ENCODE measurements at regions not wholly inside any gene's neighbourhood (a gene's known extent, or its start where the extent isn't known, plus 50 kb on each side); places are given as distances from the start of the nearest gene placed in this dataset.
"Not testable (repeated sequence)": the region's sequence is repeated elsewhere in the genome, so short reads cannot be mapped to it uniquely, and the experiment has no call there.

DNA sequence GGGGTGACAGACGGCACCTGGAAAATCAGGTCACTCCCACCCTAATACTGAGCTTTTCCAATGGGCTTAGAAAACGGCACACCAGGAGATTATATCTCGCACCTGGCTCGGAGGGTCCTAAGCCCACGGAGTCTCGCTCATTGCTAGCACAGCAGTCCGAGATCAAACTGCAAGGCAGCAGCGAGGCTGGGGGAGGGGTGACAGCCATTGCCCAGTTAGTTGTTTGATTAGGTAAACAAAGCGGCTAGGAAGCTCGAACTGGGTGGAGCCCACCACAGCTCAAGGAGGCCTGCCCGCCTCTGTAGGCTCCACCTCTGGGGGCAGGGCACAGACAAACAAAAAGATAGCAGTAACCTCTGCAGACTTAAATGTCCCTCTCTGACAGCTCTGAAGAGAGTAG is 260.9 kb downstream of the BLID start:
- DNase-seq, result not testable (repeated sequence)

DNA sequence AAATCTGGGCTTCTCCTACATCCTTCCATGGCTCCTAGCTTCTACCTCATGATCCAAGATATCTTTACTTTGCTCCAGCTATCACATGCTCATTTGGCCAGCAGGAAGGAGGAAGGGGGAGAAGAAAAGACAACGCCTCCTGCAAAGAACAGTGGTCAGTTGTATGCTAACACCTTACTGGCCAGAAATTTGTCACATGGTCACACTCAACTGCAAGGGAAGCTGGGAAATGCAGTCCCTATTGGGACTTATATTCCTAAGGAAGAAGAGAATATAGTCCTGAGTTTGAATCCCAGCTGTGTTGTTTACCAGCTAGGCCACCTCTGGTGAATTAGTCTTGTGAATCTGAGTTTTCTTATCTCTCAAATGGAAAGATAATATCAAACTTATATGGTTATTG is 272.0 kb downstream of the BLID start:
- DNase-seq, result no peak

DNA sequence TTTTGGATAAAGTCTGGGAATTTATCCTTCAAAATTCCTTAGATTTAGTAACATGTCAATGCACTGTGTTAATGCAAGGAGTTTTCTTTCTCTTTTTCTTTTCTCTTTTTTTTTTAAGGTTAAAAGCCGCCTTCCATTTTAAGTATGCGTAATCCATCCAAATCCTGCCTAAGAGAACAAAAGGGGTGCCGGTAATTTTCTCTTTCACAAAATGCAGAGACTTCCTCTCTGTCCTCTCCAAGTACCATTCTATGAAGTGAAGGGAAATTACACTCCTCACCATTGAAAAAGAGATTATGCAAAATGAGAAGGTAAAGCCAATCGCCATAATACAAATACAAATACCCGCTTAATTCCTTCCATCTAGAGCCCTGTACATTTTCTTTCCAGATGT is 273.8 kb downstream of the BLID start:
- no peak for DNase-seq

DNA sequence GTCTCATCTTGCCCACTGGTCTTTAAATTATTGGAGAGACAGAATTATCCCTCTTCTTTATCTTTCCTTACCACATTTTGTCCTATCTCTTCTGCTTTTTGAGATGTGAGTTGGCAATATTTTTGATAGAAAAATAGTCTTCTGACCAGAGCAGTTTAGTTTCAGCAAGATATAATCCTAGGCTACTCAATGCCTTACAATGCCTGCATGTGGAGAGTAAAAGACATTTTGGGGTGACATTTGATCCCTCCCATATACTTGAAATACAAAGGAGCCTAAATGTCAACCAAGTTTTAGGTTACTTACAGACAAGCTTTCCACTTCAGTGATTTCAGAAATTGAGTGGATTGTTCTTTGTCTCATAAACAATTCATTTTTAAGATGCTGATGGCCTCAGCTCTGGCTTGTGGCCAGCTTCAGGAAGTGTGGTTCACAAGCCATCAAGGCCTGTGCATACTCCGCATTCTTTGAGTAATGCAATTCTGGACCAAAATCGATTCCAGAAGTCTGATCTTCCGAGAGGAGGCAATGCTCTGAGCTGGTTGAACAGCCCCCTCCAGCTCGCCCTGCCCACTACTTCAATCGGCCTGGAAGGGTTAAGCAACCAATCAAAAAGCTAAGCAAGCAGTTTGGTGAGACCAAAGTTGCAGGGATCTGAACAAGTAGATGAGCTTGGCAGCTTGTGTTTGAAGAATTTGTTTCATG is 274.4 kb downstream of the BLID start:
- no peak for DNase-seq

DNA sequence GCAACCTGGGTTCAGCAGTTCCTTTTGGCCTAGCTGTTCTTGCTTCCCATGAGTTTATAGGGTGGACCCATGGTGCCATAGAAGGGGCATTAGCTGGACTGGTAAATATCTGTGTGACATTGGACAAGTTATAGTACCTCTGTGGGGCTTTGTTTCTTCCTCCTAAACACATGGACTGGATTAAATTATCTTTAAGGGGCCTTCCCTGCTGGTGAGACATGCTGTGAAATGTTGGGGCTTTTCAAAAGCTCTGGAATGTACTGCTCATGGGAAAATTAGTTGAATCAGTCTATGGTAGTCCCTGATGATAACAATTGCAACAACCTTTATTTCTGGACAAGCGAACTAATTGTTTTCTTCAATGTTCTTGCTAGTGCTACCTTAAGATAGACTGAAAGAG is 276.2 kb downstream of the BLID start:
- no peak for DNase-seq

DNA sequence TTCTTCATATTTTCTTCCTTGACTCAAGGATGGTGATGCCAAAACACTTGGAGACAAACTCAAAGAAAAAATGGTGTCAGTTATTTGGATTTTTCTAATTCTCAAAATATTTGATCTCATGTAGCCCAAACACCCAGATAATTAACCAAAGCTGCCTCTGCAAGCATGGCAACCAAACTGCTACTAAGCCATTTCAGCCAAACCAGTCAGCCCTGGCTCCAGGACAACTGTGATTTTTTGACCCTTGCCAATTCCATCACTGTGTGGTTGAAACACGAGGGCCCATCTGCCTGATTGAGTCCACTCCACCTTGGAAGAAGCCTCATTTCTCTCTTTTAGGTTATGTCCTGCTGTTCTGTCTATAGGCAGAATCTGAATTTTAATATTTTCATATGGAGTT is 277.4 kb downstream of the BLID start:
- no peak for DNase-seq

DNA sequence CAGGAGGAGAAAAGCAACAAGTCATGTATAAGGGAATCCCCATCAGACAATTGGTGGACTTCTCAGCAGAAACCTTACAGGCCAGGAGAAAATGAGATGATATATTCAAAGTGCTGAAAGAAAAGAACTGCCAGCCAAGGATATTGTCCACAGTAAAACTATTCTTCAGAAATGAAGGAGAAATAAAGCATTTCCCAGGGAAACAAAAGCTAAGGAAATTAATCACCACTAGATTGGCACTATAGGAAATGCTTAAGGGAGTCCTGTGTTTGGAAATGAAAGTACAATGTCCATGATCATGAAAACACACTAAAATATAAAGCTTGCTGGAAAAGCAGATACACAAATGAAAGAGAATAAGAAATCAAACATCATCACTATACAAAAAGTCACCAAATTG is 282.0 kb downstream of the BLID start:
- DNase-seq, result no peak

DNA sequence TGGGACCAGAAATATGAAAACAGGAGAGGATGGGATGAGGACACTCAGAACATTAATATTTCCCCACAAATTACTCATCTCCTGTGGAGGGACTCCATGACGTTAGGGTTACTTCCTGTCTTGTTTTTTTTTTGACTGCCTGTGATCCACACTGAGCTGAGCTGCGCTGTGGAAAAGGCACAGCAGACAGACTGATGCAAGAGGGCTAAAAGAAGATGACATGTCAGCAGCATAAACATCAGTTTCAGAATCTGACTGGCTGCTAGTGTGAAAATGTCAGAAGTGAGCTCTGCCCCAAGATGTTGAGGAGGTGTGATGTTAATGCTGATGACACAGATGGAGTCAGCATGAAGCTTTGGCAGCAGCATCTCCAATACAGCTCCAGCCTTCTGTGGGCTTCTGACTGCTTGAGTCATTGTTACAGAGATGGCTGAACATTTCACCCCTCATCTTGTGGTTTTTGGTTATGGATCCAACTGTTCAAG is 286.8 kb downstream of the BLID start:
- DNase-seq, result peak; percentile 3

DNA sequence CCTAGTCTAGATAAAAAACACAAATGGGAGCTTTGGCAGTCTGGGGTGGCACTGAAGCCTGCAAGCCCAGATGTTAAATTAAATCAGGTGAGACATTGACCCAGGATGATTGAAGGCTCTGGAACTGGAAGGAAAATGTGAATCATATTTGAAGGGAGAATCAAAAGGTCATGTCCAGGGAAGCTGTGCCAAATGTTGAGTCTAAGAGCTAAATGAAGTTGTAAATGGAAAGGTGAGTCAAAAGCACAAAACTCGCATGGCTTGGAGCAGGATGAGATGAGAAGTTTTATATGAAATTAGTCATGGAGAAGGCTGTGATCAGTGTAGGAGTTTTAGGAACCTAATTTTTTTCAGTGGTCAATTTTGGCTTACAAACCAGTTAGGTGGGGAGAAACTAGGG is 301.1 kb downstream of the BLID start:
- no peak for DNase-seq

DNA sequence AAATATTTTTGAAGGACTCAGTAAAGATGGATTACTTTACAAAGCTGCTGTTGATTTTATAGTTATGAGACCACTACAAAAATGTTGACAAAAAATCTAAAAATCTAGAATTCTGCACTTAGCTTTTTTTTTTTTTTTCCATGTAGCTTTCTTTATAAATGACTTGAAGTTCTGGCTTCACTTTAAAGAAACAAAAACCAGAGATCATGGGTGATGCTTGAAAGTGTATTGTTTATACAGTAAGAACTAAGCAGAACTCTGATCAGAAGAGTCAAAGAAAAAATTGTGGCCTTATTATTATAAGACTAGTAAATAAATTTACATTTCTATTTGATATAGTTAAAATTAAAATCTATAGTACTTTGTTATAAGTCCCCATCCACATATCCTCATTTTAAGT is 301.7 kb downstream of the BLID start:
- no peak for DNase-seq

DNA sequence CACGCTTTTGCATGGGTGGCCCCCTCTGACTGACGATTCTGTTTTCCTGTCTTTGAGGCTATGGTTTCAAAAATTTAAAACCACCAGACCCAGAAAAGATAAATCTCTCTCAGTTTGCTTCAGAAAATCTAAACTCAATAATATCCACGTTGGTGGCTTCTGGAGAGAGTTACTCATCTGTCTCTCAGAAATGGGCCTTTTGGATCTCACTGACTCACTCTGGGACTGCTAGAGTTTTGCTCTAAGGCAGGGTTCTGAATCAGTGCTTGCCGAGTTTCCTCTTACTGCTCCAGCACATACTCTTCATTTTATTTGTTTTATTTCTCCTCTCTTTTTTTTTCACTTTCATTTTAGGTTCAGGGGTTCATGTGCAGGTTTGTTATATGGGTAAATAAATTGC is 305.7 kb downstream of the BLID start:
- DNase-seq, result no peak

DNA sequence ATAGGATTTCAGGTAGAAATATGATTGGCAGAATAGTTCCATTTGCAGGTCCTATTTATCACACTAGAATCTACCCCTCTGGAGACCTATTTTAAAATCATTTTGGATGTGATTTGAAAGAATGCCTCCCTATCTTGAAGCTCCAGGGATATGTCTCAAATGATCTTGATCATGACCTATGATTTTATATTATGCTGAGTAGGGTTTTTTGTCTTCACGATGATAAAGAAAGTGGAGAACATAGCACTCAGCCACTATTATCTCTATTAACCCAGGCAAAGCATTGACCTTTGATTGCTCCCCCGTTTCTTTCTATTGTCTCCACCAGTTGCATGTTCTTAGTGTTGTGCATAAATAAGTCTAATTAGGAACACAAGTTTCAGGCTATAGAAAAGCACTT is 307.9 kb downstream of the BLID start:
- DNase-seq, result no peak

DNA sequence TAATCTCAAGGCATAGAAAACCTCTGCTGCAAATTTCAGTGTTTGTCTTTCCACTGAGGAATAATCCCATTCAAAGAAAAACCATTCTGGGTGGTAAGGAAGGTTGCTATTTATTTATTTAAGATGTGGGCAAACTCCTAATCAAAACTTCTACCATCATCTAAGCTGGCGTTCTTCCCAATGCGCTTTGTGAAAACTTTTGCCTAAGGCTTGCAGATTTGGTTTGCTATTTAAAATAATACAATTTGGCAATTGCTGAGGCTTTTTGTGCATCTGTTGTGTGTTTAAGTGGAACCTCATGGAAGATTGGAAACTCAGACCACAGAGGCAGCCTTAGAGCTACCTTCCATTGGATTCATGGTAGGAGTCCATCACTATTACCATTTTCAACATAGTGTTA is 309.0 kb downstream of the BLID start:
- DNase-seq, result no peak

DNA sequence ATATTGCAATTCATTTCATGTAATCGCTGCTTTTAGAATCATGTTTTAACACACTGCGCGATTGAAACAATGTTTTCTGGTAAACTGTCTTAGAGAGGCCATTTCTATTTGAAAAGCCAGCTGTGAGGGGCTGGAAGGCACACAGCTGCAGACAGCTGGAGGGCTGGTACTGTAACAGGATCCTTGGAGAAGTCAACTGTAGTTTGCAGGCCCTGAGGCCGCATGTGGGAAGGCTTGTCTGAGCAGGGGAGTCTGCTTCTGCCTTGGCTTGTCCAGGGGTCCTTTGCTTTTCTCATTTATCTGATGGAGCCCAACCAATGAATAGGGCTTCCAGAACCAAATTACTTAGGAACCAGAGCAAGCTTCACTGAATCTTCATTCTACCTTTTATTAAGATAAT is 313.5 kb downstream of the BLID start:
- no peak for DNase-seq

DNA sequence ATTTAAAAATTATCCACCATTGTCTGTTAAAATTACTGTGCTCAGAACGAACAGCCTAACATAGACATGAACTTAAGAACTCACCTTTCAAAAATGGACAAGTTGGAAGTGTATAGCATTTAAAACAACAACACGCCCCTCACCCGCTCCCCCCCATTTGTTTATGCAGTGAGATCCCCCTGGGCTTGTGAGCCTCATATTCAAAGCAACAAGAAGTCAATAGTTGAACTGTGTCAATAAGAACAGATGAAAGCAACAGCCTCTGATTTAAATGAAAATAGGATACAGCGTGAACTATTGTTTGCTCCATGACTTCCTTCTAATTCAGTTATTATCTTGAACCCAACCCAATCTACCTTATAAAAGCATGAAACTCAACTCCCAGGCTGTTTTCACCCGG is 314.2 kb downstream of the BLID start:
- DNase-seq, result no peak

DNA sequence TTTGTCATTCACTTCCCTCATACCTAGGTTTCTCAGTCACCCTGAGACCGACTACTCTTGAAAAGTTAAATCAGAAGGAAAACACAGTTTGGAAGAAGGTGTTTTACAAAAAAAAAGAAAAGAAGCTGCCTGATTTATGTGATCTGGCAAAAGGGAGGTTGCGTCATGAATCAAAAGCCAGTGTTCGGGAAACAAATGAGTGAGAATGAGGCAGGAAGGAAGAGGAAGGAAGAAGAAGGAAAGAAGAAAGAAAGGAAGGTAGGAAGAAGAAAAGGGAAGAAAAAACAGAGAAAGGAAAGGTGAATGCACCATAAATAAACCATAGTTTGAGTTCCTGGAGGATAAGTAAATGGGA is 314.6 kb downstream of the BLID start:
- DNase-seq, result no peak

DNA sequence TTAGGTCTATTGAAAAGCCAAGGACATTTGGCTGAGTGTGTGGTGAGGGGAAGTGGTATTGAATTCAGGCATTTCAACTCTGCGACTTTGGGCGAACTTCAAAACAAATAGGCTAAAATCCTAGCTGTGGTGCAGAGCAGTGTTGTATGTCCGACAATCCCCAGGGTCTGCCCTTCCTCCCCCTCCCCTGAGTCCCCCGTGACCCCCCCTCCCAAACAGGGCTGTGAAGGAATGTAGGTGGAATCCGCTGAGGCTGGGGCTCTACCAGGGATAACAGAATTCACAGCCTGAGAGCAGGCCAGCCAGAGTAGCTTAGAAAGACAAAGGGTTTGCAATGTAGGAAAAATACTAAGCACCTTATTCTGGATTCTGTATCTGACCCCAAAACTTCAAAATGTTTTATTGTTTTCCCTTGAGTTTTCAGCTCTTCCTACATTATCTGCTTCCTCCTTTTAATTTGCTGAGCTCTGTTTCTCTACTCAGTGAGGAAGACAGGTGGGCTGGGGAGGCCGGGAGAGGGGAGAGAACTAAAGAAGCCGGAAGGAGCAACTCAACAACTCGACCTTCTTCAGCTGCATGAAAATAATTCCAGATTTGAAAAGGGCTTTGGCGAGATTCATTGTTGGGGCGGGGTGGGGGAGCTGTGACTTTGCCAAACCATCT is 315.2 kb downstream of the BLID start:
- DNase-seq, result no peak

DNA sequence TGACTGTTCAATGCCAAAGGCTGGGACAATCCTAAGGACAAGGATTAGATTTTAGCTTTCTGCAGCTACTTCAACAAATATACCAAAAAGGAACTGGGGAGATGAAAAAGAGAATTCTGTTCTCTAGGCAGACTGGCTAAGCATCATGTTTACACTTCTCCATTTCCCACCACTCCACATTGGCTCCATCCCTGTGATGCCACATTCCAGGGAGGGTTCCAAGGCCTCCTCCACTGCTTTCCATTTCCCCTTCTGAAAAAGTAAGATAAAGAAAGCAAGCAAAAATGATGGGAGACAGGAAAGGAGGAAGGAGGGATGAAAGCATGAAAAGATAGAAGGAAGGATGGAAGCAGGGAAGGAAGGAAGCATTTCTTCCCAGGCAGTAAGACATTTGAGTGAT is 315.8 kb downstream of the BLID start:
- DNase-seq, result no peak

DNA sequence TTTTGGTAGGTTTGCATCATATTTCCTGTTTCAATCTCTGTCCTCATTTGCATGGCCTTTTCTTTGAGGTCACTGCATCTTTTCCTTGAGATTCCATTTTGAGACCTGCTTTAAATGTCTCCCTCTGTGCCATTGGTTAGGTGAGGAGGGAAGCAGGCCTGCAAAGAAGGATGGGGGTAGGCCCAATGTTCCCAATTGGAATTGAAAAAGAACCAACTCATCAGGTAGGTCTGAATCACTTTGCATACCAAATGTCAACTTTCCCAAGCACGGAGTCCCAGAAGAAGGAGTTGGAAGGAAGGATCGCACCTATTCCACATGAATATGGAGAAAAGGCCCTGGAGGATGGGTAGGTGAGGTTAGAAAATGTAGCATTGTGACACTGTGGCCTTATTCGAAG is 318.5 kb downstream of the BLID start:
- DNase-seq, result no peak

DNA sequence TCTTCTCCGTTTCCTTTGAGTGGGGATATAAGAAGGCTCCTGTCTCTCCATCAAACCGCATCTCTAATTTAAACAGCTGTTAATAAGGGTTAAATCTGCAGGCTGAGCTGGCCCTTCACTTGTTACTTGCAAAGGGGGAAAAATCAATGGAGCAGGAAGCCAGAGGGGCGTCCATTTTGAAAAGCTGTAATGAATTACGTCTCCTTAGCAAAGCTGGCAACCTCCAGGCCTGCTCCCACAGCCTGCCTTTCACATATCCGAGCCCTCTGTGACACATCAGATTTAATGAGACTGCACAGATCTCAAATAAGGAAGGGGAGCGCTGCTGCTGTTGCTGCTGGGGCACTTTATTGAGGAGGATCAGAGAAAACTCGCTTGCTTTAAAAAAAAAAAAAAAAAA is 320.8 kb downstream of the BLID start:
- DNase-seq, result no peak

DNA sequence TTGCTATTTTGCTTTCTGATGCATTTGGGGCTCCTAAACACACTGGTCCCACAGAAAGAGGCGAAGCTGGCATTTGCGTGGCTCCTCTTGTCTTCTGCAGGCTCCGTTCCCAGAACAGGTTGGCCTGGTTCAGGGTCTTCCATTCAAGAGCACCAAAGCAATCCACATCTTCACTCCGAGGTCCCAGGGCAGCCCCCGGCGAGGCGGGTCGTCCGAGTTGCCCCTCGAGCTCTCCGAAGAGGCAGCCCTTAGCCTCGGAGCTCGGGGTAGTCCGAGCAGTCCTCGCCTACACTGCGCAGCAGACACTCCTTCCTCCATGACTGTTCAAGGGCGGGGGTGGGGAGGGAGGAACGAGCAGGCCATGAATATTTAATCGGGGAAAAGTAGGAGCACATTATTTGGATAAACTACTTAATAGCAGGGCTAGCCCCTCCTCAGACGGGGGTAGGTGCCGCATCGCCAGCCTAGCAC is 321.3 kb downstream of the BLID start:
- no peak for DNase-seq

DNA sequence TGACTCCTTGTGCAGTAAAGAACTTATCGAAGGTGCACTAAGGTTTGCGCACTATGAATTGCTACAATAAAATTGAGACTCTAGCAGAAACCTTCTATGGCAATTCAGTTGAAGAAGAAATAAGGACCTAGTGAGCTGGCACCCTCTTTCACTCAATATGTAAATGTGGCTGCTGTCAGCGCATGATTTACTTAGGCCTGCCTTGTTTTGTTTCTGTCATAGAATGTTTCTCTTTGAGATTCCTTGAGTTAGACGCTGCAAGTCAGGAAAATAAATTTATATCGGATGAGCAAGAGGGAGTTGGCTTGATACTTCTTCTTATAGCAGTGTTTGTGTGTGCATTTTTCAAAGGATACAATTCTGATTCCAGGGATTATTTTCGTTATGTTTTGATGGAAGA is 322.1 kb downstream of the BLID start:
- no peak for DNase-seq

DNA sequence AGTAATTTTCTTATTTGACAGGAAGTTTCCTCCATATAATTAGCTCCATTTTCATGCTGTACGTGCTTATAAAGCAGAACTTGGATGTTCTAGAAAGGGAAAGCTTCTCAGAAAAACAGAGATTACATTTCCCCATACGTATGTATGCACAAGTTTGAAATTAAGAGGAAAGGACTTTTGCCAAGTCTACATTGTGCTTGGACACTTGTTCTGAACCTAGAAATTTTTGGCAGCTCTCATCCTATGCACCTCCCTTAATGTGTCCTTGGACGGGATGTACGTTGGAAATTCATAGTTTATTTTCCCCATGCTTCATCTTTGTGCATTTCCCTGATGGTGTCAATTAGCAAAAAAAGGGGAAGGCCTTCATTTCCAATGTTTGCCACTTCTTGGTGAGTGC is 322.7 kb downstream of the BLID start:
- DNase-seq, result no peak

DNA sequence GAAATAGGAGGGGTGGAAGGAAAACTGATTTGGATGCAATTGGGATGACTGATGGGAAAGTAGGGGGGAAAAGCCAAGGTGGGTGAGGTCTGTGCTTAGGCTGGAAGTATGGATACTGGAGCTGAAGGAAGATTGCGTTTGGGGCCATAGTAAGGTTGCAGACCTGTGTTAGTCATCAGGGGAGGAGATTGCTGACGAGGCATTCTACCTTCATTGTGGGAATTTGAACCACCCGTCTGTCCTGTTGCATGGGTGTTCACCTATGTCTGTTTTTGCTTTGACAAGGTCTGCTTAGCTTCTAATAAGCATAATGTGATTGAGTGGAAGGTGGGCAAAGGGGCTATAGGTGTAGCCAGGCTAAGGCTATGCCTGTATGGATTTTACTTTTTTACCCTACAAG is 323.8 kb downstream of the BLID start:
- DNase-seq, result no peak

DNA sequence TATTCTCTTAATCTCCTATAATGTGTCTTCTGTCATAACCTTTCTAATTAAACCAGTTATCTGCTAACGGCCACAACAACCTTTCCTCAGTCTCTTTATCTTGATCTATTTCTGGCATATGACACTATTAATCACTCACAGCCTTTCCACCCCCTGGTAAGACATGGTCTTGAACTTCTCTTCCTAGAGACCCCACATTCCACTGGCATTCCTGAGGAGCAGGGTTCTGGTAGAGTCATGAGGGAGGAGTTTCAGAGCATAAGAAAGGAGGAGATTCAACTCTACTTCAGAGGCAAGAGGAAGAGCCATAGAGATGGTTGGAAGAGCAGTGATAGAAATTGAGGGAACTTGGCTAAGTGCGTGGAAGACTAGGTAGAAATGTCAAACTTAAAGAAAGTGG is 325.6 kb downstream of the BLID start:
- DNase-seq, result no peak

Data from NK-92 treated with Interleukin-12 subunit alpha and Interleukin-12 subunit beta, amount 100 ng/mL, for 24 hours (cell line).